SH-SY5Y (cell line): ENCODE measurements at regions not wholly inside any gene's neighbourhood (a gene's known extent, or its start where the extent isn't known, plus 50 kb on each side); places are given as distances from the start of the nearest gene placed in this dataset.

Experiments used
- GATA2 ChIP-seq: IDR thresholded peaks from 2 replicates; pipeline ENCODE4 v1.6.1; 2011; ENCODE audit warnings: mild to moderate bottlenecking, low read depth, low read length
- GATA3 ChIP-seq: IDR thresholded peaks from 2 replicates; pipeline ENCODE4 v1.6.1; 2011; ENCODE audit warnings: low read depth, mild to moderate bottlenecking, low read length, moderate library complexity

GRCh38 chr14:97780804-97781203 is 983.6 kb downstream of the VRK1 start:
- TF ChIP-seq GATA2 (no peak), GATA3 (no peak)
